NCI-H774 (cell line): ENCODE measurements at regions not wholly inside any gene's neighbourhood (a gene's known extent, or its start where the extent isn't known, plus 50 kb on each side); places are given as distances from the start of the nearest gene placed in this dataset.

ENCODE experiments used
- DNase-seq: peaks from one replicate; lab custom pipeline; 2025; lab: John Stamatoyannopoulos, UW

DNA sequence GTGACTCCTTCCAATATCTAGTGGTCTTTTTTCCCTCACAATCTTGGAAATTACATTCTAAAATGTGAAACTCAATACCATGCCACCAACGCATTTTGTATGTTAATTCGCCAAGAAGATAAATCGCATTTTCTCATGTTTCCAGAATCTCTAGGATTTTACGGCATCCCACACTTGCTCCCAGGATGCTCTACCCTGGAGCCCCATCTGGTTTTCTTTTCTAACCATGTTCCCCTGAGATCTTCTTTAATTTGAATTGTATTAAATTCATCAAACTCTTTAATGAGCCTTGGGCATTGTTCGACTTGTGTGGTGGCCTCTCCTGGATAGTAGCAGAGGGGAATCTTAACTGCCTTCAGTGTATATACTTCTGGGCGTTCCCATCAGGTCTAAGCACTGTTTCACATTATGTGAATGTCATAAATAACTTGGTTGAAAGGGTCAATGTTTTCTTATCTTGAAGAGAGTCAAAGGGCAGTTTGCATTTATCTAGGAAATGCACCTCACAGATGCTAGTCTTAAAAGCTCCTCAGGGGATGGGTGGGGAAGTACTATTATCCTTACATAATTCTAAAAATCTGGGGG, 169.1 kb upstream of the MEOX2 start:
- no peak for DNase-seq

DNA sequence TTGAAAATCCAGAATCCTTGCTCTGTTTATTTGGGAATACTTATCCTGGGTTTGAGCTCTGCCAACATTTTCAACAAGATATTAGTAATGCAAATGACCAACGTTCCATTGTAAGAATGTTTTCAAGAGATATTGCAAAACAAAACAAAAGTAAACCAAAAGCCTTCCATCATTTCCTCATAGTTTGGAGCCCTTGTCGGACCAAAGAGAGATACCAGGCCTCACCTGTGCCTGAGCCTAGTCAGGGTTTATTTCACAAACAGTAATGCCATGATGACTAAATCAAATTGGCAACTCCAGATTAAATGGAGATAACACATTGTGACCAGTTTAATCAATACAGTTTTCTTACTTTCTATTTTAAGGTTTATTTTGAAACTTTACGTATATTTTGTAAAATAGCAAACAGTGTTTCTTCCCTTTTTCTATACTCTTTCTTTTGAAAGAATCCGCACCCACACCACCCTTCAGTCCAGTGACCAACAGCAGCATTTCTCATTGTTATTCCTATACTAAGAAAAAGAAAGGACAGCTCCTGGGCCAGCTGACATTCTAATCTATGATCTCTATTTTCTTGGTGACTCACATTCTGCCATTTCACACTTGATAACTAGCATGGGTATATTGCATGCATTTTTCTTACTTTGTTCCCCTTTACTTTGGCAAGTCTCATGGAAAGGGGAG, 168.5 kb upstream of the MEOX2 start:
- DNase-seq: no peak

DNA sequence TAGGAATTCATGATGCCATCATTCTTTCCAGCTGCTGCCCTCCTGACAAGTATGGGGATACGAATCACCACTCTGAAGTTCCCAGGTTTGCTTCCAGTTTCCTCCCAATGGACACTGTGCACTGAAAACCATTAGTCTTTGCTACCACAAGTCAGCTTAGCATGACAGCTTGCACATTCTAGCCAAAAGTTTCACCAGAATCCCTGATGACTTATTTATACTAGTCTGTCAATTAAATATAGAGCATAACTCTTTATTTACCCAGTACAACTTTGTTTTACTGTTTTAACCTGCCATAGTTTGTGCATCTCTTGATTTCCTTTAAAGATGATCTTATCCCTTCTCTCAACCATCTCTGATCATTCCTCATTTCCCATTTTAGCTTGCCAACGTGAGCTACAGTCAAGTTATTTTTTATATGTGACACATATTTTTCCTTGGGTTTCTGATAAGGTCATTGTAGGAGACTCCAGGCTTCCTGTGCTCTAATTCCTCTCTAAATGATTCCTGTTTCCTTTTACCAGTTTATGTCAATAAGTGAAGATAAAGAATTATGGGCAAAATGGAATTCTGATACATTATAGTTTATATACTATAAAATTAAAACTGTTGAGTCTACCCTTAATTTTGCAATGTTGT, 167.5 kb upstream of the MEOX2 start:
- DNase-seq: no peak

DNA sequence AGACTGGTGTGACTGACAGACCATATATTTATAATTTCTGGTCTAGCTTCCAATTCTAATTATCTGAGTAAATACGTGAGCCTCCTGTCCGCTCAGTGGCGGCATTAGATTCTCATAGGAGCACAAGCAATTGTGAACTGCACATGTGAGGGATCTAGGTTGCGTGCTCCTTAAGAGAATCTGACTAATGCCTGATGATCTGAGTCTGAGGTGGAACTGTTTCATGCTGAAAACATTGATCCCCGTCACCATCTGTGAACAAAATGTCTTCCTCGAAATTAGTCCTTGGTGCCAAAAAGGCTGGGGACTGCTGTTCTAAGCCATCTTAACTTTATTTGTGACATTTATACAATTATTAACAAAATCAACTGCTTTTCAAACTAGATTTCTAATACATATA, 164.7 kb upstream of the MEOX2 start:
- DNase-seq: no peak

DNA sequence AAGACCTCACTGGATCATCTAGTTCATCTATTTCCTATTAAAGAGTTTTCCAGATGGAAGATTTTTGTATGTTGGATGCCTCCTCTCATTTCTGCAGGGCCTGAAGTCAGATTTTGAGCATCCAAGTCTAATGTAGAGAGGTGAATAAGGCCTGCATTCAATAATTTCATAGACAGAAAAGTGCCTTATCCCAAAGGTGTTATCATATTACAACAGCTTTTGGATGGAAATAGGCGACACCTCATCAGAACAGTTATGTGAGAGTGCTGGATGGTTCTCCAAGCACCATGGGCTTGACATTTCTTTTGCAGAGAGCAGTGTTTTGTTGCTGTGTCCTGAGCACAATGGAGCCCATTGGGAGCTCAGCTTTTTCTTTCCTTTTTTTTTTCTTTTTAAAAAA, 162.4 kb upstream of the MEOX2 start:
- DNase-seq: no peak

DNA sequence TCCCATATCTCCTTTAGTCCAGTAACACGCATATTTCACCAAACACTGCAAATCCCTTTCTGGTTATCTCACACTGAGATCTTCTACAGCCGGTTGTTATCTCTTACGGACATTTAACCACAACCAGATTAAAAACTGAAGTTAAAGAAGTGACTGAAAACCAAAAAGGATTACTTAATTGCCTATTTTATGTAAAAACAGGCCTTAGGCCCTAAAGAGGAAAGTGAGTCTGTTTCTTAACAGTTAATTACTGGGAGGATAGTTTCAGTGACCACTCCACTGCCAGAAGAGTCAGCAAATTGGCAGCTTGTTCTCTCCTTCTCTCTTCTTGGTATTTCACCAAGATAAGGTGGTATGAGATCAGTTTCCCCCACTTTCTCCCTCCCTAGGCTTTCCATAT, 161.9 kb upstream of the MEOX2 start:
- no peak for DNase-seq

DNA sequence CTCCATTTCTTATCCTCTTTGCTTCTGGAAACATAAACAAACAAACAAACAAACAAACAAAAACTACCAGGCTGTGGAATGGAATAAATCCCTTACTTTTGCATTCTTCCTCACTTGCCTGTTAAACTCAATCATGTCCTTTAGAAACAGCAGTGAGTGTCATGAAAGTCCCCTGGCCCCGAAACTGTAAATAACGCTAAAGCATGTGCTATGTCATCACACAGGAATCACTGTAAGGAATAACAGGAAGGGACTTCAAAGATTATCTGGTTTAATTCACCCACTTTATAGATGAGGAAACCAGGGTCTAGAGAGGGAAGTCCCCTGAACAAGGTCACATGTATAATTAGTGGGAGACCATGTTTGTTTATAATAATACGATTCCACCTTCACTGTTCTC, 159.4 kb upstream of the MEOX2 start:
- no peak for DNase-seq

DNA sequence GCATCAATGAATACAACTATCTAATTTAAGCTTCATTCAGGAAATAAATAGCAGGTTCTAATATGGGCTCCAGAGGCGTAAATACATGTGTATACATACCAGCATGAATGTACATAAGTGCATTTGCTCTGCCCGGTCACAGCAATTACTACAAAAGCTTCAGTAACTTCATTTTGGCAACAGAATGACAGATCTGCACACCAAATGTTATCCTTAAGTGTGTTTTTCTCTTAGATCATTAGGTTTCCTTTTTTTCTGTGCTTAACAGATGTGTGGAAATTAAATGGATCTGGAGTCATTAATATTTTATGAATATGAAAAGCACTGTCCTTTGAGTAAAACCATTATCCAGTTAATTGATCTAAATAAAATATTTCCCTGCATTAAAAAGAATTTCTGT, 159.0 kb upstream of the MEOX2 start:
- no peak for DNase-seq

DNA sequence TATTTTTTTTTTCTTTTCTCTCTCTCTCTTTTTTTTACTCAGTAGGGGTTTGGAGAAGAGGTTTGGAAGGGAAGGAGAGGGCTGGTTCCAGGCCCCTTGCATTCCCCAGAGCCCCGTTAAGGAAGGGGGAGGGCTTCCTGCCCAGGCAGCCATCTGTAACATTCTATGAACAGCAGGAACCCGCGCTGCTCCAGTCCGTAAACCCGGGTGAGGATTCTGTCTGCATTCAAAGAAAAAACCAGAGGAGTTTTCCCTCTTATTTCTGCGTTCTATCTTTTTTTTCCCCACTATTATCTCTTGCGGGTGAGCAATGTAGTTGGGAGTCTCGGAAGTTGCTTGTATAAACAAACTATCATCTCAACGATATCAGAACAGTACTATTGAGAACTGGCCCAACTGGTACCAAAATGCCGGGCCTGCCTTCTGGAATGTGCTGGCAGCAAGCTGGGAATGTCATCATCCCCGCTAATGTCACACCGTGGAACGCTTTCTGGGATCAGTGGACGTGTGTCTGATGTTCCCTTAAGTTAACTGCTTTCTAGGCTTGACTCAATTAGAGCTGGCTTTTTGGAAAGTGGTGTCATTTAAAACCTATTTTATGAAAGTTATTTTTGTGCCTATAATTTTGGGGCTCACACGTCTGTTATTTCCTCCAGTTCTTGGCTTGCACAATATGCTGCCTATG, 153.1 kb upstream of the MEOX2 start:
- DNase-seq: no peak

DNA sequence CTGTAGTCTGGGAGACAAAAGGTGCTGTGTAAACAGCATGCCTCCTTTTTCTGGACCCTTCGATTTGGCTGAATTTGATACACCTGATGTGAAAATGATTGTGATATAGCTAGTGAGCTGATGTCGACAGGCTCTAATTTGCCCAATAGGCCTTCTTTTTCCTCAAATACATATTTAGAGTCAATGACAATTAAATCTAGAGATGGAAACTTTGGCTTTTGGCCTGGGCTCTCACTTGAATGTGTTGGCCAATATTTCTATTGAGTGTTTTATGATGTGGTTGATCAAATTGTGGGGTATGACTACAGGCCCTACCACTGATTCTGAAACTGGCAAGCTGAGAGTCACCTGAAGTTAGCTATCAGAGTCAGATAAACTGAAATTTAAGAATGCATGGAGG, 151.8 kb upstream of the MEOX2 start:
- no peak for DNase-seq

DNA sequence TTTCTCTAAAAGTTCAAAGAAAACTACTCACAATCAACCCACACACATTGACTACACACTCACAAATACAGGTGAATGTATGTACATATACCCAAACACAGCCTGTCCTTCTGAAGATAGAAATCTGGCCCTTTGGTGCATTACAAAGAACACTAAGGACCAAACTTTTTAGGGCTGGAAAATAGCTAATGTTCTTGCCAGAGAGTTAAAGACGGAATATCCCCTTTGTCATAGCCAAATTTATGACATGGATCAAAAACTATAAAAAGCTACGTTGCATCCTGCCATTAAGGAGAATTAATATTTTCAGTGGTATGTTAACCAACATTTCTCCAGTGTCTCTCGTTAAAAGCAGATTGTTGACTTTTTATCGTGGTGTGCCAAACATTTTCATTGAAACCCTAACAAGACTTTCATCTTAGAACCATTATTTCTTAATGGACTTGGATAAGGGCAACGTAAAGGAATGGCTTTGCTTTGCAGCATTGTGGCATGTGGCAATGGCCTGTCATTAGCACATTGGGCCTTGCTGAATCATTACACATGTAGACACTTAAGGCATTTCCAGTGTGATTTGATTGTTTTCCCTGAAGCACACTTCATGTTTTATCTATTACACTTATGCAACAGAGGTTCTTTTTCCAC, 150.9 kb upstream of the MEOX2 start:
- DNase-seq: no peak

DNA sequence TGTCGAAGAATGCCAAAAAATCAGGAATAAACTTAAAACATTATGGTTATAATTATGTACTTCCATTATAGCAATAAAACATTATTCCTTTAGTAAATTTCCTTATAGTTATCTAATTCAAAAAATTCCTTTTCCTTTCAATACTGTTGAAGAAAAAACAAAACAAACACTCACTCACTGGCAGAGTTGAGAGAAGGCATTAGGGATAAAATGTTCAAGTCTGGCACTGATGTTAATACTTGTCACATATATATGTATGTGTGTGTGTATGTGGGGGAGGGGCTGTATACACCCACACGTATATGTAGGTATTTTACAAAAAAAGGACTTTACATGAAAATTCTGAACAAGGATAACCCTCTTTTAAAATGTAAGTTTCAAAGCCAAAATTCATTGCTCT, 150.2 kb upstream of the MEOX2 start:
- no peak for DNase-seq

DNA sequence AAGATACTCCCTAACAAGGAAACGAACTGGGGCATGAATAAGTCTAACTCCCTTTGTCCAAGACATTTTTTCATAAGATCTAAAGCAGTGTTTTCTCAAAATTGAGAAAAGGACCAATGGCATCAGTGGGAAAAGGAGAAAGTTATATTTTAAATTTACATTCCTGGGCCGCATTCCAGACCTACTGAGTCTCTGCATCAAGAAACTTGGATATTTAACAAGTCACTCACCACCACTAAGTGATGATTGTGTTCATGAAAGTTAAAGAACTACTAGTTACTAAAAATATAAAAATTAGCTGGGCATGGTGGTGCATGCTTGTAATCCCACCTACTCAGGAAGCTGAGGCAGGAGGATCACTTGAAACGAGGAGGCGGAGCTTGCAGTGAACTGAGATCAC, 149.6 kb upstream of the MEOX2 start:
- DNase-seq: no peak

DNA sequence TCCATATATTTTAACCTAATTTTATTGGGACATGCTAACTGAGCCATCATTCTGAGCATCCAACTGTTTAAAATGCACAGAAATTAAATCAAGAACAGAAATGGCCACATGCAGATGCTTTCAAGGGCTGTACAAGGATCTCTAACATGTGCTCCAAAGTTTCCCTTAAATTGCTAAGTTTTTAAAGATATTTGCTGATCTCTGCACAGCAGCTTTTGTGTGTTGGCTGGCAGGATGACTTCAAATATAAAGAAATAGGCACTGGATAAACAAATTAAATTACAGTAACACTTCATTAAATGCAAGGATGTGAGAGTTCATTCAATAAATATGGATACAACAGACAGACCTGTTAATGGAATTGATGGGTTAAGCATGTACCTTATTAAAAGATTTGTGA, 148.0 kb upstream of the MEOX2 start:
- no peak for DNase-seq

DNA sequence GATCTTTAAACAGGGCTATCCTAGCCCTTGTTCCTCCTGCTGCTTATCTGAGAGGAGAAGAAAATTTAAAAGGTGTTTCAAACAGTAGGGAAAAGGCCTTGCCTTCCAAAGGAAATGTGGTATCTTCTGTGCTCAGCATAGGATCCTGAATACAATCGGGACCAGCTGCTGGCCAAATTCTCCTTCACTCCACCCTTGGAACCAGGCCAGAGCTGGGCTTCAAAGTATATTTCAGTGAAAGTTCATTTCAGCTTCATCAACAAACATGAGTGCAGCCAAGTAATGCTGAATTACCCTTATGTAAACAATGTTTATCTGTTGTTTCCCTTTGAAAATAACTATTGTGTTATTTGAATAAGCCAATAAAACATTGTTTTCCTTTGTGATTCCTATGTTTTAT, 146.5 kb upstream of the MEOX2 start:
- no peak for DNase-seq

DNA sequence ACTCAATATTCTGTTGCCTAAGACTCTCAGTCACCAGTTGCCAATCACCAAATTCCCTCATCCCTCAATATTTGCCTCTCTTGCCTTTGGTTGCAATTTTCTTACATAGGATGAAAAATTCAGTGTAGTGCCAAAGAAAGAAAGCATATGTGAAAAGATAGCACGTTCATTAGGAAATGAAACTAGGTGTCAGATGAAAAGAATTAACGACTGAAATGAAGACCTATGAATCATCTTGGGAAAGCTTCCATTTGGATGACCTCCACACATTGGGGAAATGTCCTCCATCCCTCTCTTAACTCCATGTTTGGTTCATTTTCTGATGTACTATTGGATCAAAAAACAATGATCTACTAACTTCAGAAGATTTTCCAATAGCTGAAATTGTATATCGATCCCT, 145.1 kb upstream of the MEOX2 start:
- DNase-seq: no peak

DNA sequence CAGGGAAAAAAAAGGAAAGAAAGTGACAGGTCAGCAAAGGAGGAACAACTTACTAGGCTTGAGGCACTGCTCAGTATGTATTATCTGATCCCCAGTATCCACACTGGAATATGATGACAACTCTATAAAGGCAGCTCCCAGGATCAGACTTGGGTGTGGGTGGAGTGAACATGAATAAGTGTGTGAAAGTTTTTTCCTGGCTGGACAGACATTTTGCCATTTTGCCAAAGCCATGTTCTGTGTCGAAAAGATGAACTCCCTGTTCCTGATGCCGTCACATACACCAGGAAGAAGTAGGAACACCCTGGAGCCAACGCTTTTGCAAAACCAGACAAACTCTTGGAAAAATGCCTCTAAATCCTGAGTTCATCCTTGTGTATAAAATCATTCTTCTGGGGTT, 143.2 kb upstream of the MEOX2 start:
- DNase-seq: no peak

DNA sequence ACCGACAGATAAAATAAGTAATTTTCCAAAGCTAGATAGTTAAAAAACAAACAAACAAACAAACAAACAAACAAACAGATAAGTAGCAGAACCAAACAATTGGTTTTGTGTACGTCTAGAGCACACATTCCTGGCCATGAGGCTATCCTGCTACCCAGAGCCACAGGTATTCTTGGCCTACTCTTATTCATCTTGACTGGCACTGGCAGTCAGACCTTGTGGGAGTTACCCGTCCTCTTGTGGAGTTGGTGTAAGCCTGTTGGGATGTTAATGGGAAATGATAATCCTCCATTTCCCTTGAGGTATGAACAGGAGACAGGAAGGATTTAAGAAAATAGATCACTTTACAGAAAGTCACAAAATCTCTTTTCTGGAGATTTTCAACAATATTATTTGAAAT, 142.4 kb upstream of the MEOX2 start:
- no peak for DNase-seq

DNA sequence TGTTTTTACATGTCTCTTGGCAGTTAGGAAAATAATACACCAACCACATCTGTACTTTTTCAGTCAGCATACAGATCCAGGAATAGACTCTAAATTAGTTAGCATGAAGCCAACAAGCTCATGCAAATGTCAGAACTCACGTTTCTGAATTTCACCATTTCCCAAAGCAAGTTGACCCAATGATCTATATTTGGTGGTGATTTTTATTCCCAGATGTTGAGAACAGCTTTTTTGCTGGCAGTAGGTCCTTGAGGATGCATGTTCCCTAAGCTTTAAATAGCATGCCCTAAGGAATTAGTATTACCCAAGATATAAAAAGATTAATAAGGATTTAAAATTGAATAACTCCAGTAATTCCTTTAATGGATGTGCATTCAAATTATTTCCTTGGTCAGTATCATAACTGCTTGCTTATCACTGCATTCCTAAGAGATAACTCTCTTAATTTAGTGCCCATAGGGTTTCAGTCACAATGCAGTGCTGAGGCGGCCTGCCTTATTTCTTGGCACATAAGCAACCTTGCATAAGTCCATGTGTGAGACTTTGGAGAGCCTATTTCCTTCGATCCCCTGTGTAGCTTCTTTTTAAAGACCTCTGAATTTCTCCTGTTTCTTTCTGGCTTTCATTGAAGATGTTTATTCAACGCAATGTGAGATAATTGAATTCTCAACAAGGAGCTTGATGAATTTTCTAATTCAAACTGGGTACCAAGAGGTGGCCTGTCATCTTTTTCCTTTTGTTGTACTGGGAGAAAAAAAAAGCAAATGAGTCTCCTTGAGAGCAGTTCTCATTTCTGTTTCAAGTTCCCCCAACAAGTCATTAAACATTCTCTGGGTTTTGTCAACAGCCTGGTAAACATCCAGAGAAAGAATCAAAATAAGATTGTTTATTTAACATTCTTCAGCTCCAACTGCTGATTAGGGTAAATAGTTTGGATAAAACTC, 135.3 kb upstream of the MEOX2 start:
- no peak for DNase-seq

DNA sequence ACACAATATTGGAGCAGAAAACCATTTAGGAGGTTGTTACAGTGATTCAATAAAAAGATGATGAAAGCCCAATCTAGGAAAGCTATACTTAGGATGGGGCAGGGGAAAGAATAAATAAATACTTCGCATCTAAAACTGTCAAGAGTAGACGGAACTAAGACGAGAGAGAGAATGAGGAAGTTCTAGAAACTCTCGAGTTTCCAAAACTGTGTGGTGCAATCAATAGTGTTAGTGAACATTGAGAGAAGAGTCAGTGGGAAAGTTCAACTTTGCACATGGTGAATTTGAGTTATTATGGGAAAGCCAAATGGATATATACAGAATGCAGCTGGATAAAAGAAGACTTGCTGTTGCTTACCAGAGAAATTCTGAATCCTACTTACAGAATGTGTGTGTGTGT, 133.8 kb upstream of the MEOX2 start:
- DNase-seq: no peak

DNA sequence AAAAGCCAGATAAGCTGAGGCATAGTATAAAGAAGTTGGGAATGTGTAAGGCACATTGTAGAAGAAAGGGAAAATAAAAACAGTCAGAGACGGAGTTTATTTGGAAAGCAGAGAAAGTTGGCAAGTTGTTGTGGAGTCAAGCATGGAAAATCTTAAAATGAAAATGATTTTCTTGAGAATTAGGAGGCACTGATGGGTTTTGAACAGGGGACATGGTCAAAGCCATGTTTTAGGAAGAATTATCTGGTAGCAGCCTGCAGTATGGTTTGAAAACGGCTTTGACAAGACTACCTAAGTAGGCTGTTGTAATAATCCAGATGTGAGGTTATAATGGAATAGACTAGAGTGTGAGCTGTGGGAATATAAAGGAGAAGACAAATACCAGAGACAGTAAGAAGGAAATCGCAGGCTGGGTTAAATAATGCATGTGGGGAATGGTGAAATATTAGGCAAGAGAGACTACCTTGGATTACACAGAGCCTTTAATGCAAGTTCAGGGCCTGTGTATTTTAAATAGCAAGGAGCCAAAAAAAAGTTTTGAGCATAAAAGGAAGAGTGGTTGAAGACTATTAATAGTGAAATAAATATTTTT, 130.4 kb upstream of the MEOX2 start:
- DNase-seq: no peak
